ENCODE measurements at regions not wholly inside any gene's neighbourhood (a gene's known extent, or its start where the extent isn't known, plus 50 kb on each side); places are given as distances from the start of the nearest gene placed in this dataset.

- TF ChIP-seq POLR2AphosphoS5 (IDR thresholded peaks at IDR 0.05; ENCODE audit: borderline replicate concordance, low read depth, low read length), result no peak
- no peak for TF ChIP-seq EZH2 (IDR thresholded peaks at IDR 0.05)
- TF ChIP-seq FOXP2 (optimal IDR thresholded peaks at IDR 0.05; ENCODE audit: control extremely low read depth, extremely low read length, insufficient read depth), result no peak
Measured at GRCh38 chr7:25968205-25968993, 183.6 kb upstream of the NFE2L3 start.

Data from SK-N-MC (cell line).